ENCODE measurements at regions not wholly inside any gene's neighbourhood (a gene's known extent, or its start where the extent isn't known, plus 50 kb on each side); places are given as distances from the start of the nearest gene placed in this dataset.

DNA sequence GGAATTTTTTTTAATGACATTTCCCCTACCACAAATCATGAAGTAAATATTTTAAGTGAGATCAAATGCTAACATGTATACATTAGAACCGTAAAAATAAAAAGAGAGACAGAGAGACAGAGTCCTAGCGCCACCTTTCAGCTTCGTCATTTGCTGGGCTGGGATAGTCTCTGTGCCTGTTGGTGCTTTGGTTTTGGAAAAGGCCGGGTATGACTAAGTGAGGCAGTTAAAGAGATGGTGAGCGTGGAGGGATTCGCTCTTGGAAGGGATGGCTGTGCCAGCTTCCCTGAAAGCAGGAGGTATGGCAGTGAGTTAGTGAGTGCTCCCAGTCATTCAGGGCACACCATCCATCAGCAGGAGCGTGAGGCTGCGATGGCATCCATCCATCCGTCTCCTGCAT lies 729.6 kb upstream of the WWC1 start (continued):
- TF ChIP-seq, protein P1, sequence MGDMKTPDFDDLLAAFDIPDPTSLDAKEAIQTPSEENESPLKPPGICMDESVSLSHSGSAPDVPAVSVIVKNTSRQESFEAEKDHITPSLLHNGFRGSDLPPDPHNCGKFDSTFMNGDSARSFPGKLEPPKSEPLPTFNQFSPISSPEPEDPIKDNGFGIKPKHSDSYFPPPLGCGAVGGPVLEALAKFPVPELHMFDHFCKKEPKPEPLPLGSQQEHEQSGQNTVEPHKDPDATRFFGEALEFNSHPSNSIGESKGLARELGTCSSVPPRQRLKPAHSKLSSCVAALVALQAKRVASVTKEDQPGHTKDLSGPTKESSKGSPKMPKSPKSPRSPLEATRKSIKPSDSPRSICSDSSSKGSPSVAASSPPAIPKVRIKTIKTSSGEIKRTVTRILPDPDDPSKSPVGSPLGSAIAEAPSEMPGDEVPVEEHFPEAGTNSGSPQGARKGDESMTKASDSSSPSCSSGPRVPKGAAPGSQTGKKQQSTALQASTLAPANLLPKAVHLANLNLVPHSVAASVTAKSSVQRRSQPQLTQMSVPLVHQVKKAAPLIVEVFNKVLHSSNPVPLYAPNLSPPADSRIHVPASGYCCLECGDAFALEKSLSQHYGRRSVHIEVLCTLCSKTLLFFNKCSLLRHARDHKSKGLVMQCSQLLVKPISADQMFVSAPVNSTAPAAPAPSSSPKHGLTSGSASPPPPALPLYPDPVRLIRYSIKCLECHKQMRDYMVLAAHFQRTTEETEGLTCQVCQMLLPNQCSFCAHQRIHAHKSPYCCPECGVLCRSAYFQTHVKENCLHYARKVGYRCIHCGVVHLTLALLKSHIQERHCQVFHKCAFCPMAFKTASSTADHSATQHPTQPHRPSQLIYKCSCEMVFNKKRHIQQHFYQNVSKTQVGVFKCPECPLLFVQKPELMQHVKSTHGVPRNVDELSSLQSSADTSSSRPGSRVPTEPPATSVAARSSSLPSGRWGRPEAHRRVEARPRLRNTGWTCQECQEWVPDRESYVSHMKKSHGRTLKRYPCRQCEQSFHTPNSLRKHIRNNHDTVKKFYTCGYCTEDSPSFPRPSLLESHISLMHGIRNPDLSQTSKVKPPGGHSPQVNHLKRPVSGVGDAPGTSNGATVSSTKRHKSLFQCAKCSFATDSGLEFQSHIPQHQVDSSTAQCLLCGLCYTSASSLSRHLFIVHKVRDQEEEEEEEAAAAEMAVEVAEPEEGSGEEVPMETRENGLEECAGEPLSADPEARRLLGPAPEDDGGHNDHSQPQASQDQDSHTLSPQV (IDR thresholded peaks at IDR 0.05): no peak
- no peak for TF ChIP-seq YBX1 (IDR thresholded peaks at IDR 0.05)
- TF ChIP-seq, protein P2, sequence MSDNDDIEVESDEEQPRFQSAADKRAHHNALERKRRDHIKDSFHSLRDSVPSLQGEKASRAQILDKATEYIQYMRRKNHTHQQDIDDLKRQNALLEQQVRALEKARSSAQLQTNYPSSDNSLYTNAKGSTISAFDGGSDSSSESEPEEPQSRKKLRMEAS (IDR thresholded peaks at IDR 0.05; ENCODE audit: low read depth, low read length): no peak
- TF ChIP-seq RUNX3 (IDR thresholded peaks at IDR 0.05; ENCODE audit: low read length): no peak

- no peak for ATAC-seq
- in situ Hi-C loops (cut with MboI) (no loop called here), intact Hi-C loops (cut with micrococcal nuclease; ENCODE audit: unreplicated experiment) (no loop called here)
- FAIRE-seq: no peak
- Histone ChIP-seq H4K20me1 (ENCODE audit: control insufficient read depth, insufficient read depth) (no peaks in the 10 kb centered on the region), H3K36me3 (ENCODE audit: control insufficient read depth in 2 of 2, insufficient read depth in 2 of 2, low read length in 1 of 2) (no peaks in the 10 kb centered on the region), H3K9me3 (replicated peaks; ENCODE audit: control insufficient read depth, insufficient read depth, low read length) (no peaks in the 10 kb centered on the region), H3K9ac (ENCODE audit: control insufficient read depth, insufficient read depth, low read length) (no peak overlapping the region), H3K4me3 (no peak overlapping the region), H3K4me1 (ENCODE audit: control insufficient read depth, insufficient read depth, low read length) (no peaks in the 10 kb centered on the region), H3K4me2 (ENCODE audit: control insufficient read depth, insufficient read depth) (no peak overlapping the region), H2AFZ (ENCODE audit: control insufficient read depth, low read depth, low read length) (no peak overlapping the region), H3K27ac (ENCODE audit: control insufficient read depth, insufficient read depth) (no peak overlapping the region), H3K27me3 (replicated peaks in 1 of 2; ENCODE audit: control insufficient read depth in 2 of 2, insufficient read depth in 2 of 2, low read length in 1 of 2) (no peaks in the 10 kb centered on the region; a peak in 1 of 4 replicates), H3K79me2 (ENCODE audit: control insufficient read depth, insufficient read depth, low read length) (no peaks in the 10 kb centered on the region)
- ChIA-PET POLR2A (no interaction called here), CTCF (no interaction called here), RAD21 (ENCODE audit: unreplicated experiment) (interaction anchor here (1.3 kb wide), 1 partner anchor 515 kb away, joined by 3 read pairs; no protein-coding TSS in a partner anchor), SMC1A (ENCODE audit: uncharacterized antibody, unreplicated experiment) (no interaction called here)
- DNase-seq (ENCODE audit: low read depth, low spot score): no peak
- TF ChIP-seq MEF2B (IDR thresholded peaks at IDR 0.05; ENCODE audit: partially characterized antibody, poor library complexity, severe bottlenecking) (no peak), MTA2 (IDR thresholded peaks at IDR 0.05; ENCODE audit: low read depth) (no peak), GATAD2B (conservative IDR thresholded peaks at IDR 0.05; ENCODE audit: low read depth) (no peak), SRF (IDR thresholded peaks at IDR 0.05; ENCODE audit: low read depth in 2 of 2, low read length in 2 of 2) (no peak), LARP7 (IDR thresholded peaks at IDR 0.05) (no peak), TBL1XR1 (IDR thresholded peaks at IDR 0.05; ENCODE audit: low read depth, low read length) (no peak), HDGF (IDR thresholded peaks at IDR 0.05) (no peak), JUNB (IDR thresholded peaks at IDR 0.05) (no peak), YBX1 (IDR thresholded peaks at IDR 0.05) (no peak), IRF4 (IDR thresholded peaks at IDR 0.05; ENCODE audit: low read depth, low read length) (no peak), ZNF622 (IDR thresholded peaks at IDR 0.05) (no peak), ASH2L (IDR thresholded peaks at IDR 0.05; ENCODE audit: borderline replicate concordance, low read depth) (no peak)
- TF ChIP-seq, protein P3, sequence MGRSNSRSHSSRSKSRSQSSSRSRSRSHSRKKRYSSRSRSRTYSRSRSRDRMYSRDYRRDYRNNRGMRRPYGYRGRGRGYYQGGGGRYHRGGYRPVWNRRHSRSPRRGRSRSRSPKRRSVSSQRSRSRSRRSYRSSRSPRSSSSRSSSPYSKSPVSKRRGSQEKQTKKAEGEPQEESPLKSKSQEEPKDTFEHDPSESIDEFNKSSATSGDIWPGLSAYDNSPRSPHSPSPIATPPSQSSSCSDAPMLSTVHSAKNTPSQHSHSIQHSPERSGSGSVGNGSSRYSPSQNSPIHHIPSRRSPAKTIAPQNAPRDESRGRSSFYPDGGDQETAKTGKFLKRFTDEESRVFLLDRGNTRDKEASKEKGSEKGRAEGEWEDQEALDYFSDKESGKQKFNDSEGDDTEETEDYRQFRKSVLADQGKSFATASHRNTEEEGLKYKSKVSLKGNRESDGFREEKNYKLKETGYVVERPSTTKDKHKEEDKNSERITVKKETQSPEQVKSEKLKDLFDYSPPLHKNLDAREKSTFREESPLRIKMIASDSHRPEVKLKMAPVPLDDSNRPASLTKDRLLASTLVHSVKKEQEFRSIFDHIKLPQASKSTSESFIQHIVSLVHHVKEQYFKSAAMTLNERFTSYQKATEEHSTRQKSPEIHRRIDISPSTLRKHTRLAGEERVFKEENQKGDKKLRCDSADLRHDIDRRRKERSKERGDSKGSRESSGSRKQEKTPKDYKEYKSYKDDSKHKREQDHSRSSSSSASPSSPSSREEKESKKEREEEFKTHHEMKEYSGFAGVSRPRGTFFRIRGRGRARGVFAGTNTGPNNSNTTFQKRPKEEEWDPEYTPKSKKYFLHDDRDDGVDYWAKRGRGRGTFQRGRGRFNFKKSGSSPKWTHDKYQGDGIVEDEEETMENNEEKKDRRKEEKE (IDR thresholded peaks at IDR 0.05): no peak
- TF ChIP-seq, protein P4, sequence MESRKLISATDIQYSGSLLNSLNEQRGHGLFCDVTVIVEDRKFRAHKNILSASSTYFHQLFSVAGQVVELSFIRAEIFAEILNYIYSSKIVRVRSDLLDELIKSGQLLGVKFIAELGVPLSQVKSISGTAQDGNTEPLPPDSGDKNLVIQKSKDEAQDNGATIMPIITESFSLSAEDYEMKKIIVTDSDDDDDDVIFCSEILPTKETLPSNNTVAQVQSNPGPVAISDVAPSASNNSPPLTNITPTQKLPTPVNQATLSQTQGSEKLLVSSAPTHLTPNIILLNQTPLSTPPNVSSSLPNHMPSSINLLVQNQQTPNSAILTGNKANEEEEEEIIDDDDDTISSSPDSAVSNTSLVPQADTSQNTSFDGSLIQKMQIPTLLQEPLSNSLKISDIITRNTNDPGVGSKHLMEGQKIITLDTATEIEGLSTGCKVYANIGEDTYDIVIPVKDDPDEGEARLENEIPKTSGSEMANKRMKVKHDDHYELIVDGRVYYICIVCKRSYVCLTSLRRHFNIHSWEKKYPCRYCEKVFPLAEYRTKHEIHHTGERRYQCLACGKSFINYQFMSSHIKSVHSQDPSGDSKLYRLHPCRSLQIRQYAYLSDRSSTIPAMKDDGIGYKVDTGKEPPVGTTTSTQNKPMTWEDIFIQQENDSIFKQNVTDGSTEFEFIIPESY (IDR thresholded peaks at IDR 0.05): no peak
- no TSS peak for BruUV-seq (replicated peaks)
- 31% methylated on average over 1 of the region's 1 CpG for WGBS (ENCODE audit: insufficient coverage, insufficient replicate concordance, low lambda C conversion rate, missing lambda C conversion rate)
Measured at GRCh38 chr5:167564275-167564674, 727.2 kb upstream of the WWC1 start.

Data from GM12878 (cell line).